ENCODE measurements at regions not wholly inside any gene's neighbourhood (a gene's known extent, or its start where the extent isn't known, plus 50 kb on each side); places are given as distances from the start of the nearest gene placed in this dataset.
"Not testable (repeated sequence)": the region's sequence is repeated elsewhere in the genome, so short reads cannot be mapped to it uniquely, and the experiment has no call there.

- no peak for FAIRE-seq
Measured at GRCh38 chr12:107377596-107378385, 284.4 kb upstream of the CRY1 start.

GRCh38 chr12:107378609-107379008 is 285.3 kb upstream of the CRY1 start:
- FAIRE-seq, result no peak

GRCh38 chr12:107379142-107379851 is 285.9 kb upstream of the CRY1 start:
- not testable (repeated sequence) for FAIRE-seq

GRCh38 chr12:107379852-107380567 is 286.7 kb upstream of the CRY1 start:
- no peak for FAIRE-seq

- FAIRE-seq, result no peak
Measured at GRCh38 chr12:107384645-107385044, 291.3 kb upstream of the CRY1 start.

GRCh38 chr12:107385509-107385908 is 292.2 kb upstream of the CRY1 start:
- FAIRE-seq, result no peak

- no peak for FAIRE-seq
Measured at GRCh38 chr12:107386569-107386968, 293.2 kb upstream of the CRY1 start.

- no peak for FAIRE-seq
Measured at GRCh38 chr12:107388263-107388662, 294.9 kb upstream of the CRY1 start.

GRCh38 chr12:107390414-107390813 is 295.2 kb upstream of the PWP1 start:
- FAIRE-seq, result no peak

GRCh38 chr12:107393043-107393717 is 292.4 kb upstream of the PWP1 start:
- FAIRE-seq, result no peak

GRCh38 chr12:107394693-107395092 is 290.9 kb upstream of the PWP1 start:
- FAIRE-seq, result no peak

- no peak for FAIRE-seq
Measured at GRCh38 chr12:107395817-107396216, 289.8 kb upstream of the PWP1 start.

- FAIRE-seq, result no peak
Measured at GRCh38 chr12:107396991-107397390, 288.6 kb upstream of the PWP1 start.

- FAIRE-seq, result no peak
Measured at GRCh38 chr12:107397890-107398500, 287.6 kb upstream of the PWP1 start.

- FAIRE-seq, result no peak
Measured at GRCh38 chr12:107399046-107399445, 286.6 kb upstream of the PWP1 start.

GRCh38 chr12:107400686-107401447 is 284.7 kb upstream of the PWP1 start:
- FAIRE-seq, result no peak

- FAIRE-seq, result peak; percentile 30
Measured at GRCh38 chr12:107402041-107403022, 283.3 kb upstream of the PWP1 start.

- FAIRE-seq, result no peak
Measured at GRCh38 chr12:107404981-107405380, 280.6 kb upstream of the PWP1 start.

- FAIRE-seq, result no peak
Measured at GRCh38 chr12:107405436-107405835, 280.2 kb upstream of the PWP1 start.

GRCh38 chr12:107406932-107407331 is 278.7 kb upstream of the PWP1 start:
- no peak for FAIRE-seq

Data from islet of Langerhans (tissue), 1 donor.